Upper lobe of left lung (tissue), 4 donors: ENCODE measurements at regions not wholly inside any gene's neighbourhood (a gene's known extent, or its start where the extent isn't known, plus 50 kb on each side); places are given as distances from the start of the nearest gene placed in this dataset.

Experiments used
- EP300 ChIP-seq, 4 donors: sonication (generic); formaldehyde crosslinking; IDR thresholded peaks; one replicate each; pipeline ENCODE4 v1.5.1; 2017; ENCODE audit warnings: antibody characterized with exemption in 4 of 4, control low read depth in 2 of 4
- POLR2A ChIP-seq, 4 donors: fragments of 450-650 bp; IDR thresholded peaks; one replicate each; pipeline ENCODE4 v1.5.1; 2016 to 2017; ENCODE audit warnings: antibody characterized with exemption in 4 of 4, mild to moderate bottlenecking in 2 of 4
- POLR2AphosphoS5 ChIP-seq, 2 donors: sonication (generic); formaldehyde crosslinking; IDR thresholded peaks; one replicate each; pipeline ENCODE4 v1.5.1; 2017; ENCODE audit warnings: antibody characterized with exemption in 2 of 2
- TF ChIP-seq, protein P1 (sequence below), 6 experiments: fragments of 450-650 bp in 4 of 6; fragments of 200-600 bp in 2 of 6; sonication (generic) in 2 of 6; IDR thresholded peaks; one replicate each; pipeline ENCODE4 v1.5.1; 2016 to 2019; ENCODE audit warnings: antibody characterized with exemption in 6 of 6

GRCh38 chr3:44125246-44125645 lies 116.4 kb upstream of the TOPAZ1 start:
- no peak for TF ChIP-seq POLR2AphosphoS5 (IDR thresholded peaks at IDR 0.05)
- TF ChIP-seq, protein P1, sequence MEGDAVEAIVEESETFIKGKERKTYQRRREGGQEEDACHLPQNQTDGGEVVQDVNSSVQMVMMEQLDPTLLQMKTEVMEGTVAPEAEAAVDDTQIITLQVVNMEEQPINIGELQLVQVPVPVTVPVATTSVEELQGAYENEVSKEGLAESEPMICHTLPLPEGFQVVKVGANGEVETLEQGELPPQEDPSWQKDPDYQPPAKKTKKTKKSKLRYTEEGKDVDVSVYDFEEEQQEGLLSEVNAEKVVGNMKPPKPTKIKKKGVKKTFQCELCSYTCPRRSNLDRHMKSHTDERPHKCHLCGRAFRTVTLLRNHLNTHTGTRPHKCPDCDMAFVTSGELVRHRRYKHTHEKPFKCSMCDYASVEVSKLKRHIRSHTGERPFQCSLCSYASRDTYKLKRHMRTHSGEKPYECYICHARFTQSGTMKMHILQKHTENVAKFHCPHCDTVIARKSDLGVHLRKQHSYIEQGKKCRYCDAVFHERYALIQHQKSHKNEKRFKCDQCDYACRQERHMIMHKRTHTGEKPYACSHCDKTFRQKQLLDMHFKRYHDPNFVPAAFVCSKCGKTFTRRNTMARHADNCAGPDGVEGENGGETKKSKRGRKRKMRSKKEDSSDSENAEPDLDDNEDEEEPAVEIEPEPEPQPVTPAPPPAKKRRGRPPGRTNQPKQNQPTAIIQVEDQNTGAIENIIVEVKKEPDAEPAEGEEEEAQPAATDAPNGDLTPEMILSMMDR (IDR thresholded peaks at IDR 0.05): no peak
- no peak for TF ChIP-seq POLR2A (IDR thresholded peaks at IDR 0.05)
- no peak for TF ChIP-seq EP300 (IDR thresholded peaks at IDR 0.05)
